ENCODE measurements at regions not wholly inside any gene's neighbourhood (a gene's known extent, or its start where the extent isn't known, plus 50 kb on each side); places are given as distances from the start of the nearest gene placed in this dataset.

GRCh38 chr4:55186700-55187099 is 61.3 kb upstream of the KDR start:
- TF ChIP-seq CTCF (IDR thresholded peaks at IDR 0.05 in 4 of 5, conservative IDR thresholded peaks at IDR 0.05 in 1 of 5) (no peak), POLR2A (IDR thresholded peaks at IDR 0.05) (no peak)
